HEK293T (cell line): ENCODE measurements at regions not wholly inside any gene's neighbourhood (a gene's known extent, or its start where the extent isn't known, plus 50 kb on each side); places are given as distances from the start of the nearest gene placed in this dataset.

Experiments
- CTCF ChIA-PET: fragments of 350-600 bp; formaldehyde crosslinking; extraction: SDS; loops from one replicate; lab custom pipeline; 2021; ENCODE audit warnings: antibody characterized with exemption, inconsistent platforms; lab: Yijun Ruan, JAX
- POLR2A ChIA-PET: fragments of 350-600 bp; formaldehyde crosslinking; extraction: SDS; loops from one replicate; lab custom pipeline; 2020; ENCODE audit warnings: antibody characterized with exemption, inconsistent platforms; lab: Yijun Ruan, JAX
- DNase-seq: peaks from one replicate; pipeline ENCODE4 v3.0.0; 2012; ENCODE audit warnings: mixed read lengths; ENCODE audit errors: extremely low spot score
- ARNT ChIP-seq: fragments of 450-650 bp; IDR thresholded peaks from 2 replicates; pipeline ENCODE4 v1.6.1; 2017; ENCODE audit warnings: mild to moderate bottlenecking
- BHLHE40 ChIP-seq: fragments of 450-650 bp; IDR thresholded peaks from 2 replicates; pipeline ENCODE4 v1.6.1; 2016; ENCODE audit warnings: mild to moderate bottlenecking, moderate library complexity, borderline replicate concordance
- CTBP1 ChIP-seq: fragments of 450-650 bp; IDR thresholded peaks from 2 replicates; pipeline ENCODE4 v1.6.1; 2016; ENCODE audit warnings: borderline replicate concordance
- ELF4 ChIP-seq: fragments of 450-650 bp; IDR thresholded peaks from 2 replicates; pipeline ENCODE4 v1.6.1; 2017; ENCODE audit warnings: antibody characterized with exemption
- FOXA1 ChIP-seq: fragments of 450-650 bp; IDR thresholded peaks from 2 replicates; pipeline ENCODE4 v1.6.1; 2016; ENCODE audit warnings: mild to moderate bottlenecking
- FOXK2 ChIP-seq: fragments of 450-650 bp; IDR thresholded peaks from 2 replicates; pipeline ENCODE4 v1.6.1; 2016; ENCODE audit warnings: mild to moderate bottlenecking
- FOXM1 ChIP-seq: fragments of 450-650 bp; IDR thresholded peaks from 2 replicates; pipeline ENCODE4 v1.6.1; 2017; ENCODE audit warnings: mild to moderate bottlenecking, borderline replicate concordance
- HDGF ChIP-seq: fragments of 450-650 bp; IDR thresholded peaks from 2 replicates; pipeline ENCODE4 v1.6.1; 2017; ENCODE audit warnings: antibody characterized with exemption, borderline replicate concordance
- L3MBTL2 ChIP-seq: fragments of 450-650 bp; conservative IDR thresholded peaks from 2 replicates; pipeline ENCODE4 v1.6.1; 2016; ENCODE audit warnings: mild to moderate bottlenecking
- LEF1 ChIP-seq: fragments of 450-650 bp; IDR thresholded peaks from 2 replicates; pipeline ENCODE4 v1.6.1; 2017; ENCODE audit warnings: mild to moderate bottlenecking, borderline replicate concordance
- NFRKB ChIP-seq: fragments of 450-650 bp; IDR thresholded peaks from 2 replicates; pipeline ENCODE4 v1.6.1; 2016; ENCODE audit warnings: mild to moderate bottlenecking, moderate library complexity
- PKNOX1 ChIP-seq: fragments of 450-650 bp; IDR thresholded peaks from 2 replicates; pipeline ENCODE4 v1.6.1; 2016
- SP1 ChIP-seq: fragments of 450-650 bp; IDR thresholded peaks from 2 replicates; pipeline ENCODE4 v1.6.1; 2017
- SUZ12 ChIP-seq: fragments of 450-650 bp; IDR thresholded peaks from 2 replicates; pipeline ENCODE4 v1.6.1; 2016; ENCODE audit warnings: mild to moderate bottlenecking
- TARDBP ChIP-seq: fragments of 450-650 bp; IDR thresholded peaks from 2 replicates; pipeline ENCODE4 v1.6.1; 2016
- ZNF384 ChIP-seq: fragments of 450-650 bp; IDR thresholded peaks from 2 replicates; pipeline ENCODE4 v1.6.1; 2016

DNA sequence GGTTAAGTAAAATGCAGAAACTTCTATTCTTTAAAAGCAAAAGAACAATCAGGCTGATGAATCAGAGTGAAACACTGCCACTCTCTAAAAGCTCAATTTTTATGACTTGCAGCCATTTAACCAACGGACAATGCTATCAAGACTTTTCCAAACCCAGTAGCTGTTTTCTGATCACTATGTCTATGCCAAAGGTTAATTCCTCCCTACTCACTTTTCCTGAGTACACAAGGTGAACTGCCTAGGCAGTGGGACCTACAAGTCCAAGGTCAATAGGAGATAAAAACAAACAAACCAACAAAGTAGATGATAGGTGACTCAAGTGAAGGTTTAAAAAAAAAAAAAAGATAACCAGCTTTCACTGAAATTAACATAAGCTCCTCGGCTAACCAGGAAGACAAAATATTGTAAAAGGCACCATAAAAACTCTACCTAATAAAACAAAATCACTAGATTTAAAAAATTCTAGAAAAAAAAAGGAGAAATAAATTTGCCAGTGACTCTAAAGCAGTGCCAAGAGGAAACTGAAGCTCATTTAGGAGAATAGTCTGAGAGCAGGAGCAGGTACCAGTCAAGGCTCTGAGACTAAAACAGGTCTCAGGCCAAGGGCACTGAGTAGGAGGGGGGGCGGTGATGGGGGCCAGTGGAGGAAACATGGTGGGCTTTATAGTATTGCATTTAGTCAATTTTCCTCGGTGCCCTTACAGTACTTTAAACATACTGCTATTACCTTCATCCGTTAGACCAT is 134.1 kb upstream of the DLGAP1 start:
- no peak for TF ChIP-seq BHLHE40
- TF ChIP-seq CTBP1 = no peak
- no peak for TF ChIP-seq L3MBTL2
- no peak for TF ChIP-seq SP1
- no peak for TF ChIP-seq LEF1
- TF ChIP-seq HDGF = no peak
- no peak for TF ChIP-seq PKNOX1
- POLR2A ChIA-PET = no interaction called here
- no peak for DNase-seq
- CTCF ChIA-PET = no interaction called here

- POLR2A ChIA-PET = no interaction called here
- DNase-seq = no peak
- CTCF ChIA-PET = no interaction called here
- no peak for TF ChIP-seq ELF4
- TF ChIP-seq HDGF = no peak
- no peak for TF ChIP-seq FOXM1
- no peak for TF ChIP-seq PKNOX1
- TF ChIP-seq BHLHE40 = no peak
- TF ChIP-seq TARDBP = no peak
- TF ChIP-seq SUZ12 = no peak
- no peak for TF ChIP-seq L3MBTL2
- TF ChIP-seq CTBP1 = no peak
- TF ChIP-seq FOXK2 = no peak
- no peak for TF ChIP-seq LEF1
- TF ChIP-seq ZNF384 = no peak
Observed at GRCh38 chr18:4587204-4587603, 132.1 kb upstream of the DLGAP1 start.

DNA sequence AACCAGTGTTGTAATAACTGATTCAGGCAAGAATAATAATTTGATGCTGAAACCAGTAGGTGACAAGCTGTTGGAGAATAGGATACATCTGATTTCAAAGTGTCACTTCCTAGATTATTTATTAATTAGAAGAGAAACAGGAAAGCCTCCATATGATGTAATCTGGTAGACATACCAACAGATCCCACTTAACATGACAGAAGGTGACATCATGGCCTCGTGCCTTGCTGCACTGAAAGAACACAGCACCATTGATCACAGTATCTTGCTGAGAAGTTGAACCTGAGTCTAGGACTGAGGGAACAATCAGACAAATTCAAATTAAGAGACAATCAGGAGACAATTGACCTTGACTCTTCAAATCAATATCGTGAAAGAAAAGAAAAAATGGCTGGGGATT is 131.6 kb upstream of the DLGAP1 start:
- no peak for DNase-seq
- ChIA-PET CTCF (no interaction called here), POLR2A (no interaction called here)

GRCh38 chr18:4582431-4583335 is 127.6 kb upstream of the DLGAP1 start:
- ChIA-PET POLR2A (no interaction called here), CTCF (no interaction called here)
- no peak for TF ChIP-seq PKNOX1
- no peak for TF ChIP-seq HDGF
- TF ChIP-seq FOXA1 = no peak
- TF ChIP-seq SUZ12 = no peak
- TF ChIP-seq NFRKB = no peak
- no peak for TF ChIP-seq ELF4
- TF ChIP-seq FOXM1 = no peak
- TF ChIP-seq L3MBTL2 = no peak
- no peak for TF ChIP-seq LEF1
- TF ChIP-seq TARDBP = no peak
- no peak for TF ChIP-seq SP1
- no peak for TF ChIP-seq BHLHE40
- TF ChIP-seq FOXK2 = no peak
- no peak for TF ChIP-seq CTBP1
- no peak for TF ChIP-seq ZNF384
- no peak for TF ChIP-seq ARNT
- no peak for DNase-seq

More for the DNA sequence above, 131.6 kb upstream of the DLGAP1 start:
- TF ChIP-seq CTBP1 (no peak), NFRKB (no peak), BHLHE40 (no peak), ELF4 (no peak), ARNT (no peak), TARDBP (no peak), SUZ12 (no peak), FOXA1 (no peak), ZNF384 (no peak), PKNOX1 (no peak), SP1 (no peak), L3MBTL2 (no peak), FOXK2 (no peak), FOXM1 (no peak), HDGF (no peak), LEF1 (no peak)

GRCh38 chr18:4581966-4582365 is 126.9 kb upstream of the DLGAP1 start:
- CTCF ChIA-PET = no interaction called here
- DNase-seq = no peak
- TF ChIP-seq LEF1 (no peak), BHLHE40 (no peak), FOXA1 (no peak), FOXM1 (no peak), ZNF384 (no peak), TARDBP (no peak), ARNT (no peak), HDGF (no peak), NFRKB (no peak), FOXK2 (no peak), SUZ12 (no peak), PKNOX1 (no peak), L3MBTL2 (no peak), SP1 (no peak), CTBP1 (no peak), ELF4 (no peak)
- POLR2A ChIA-PET = no interaction called here
